ENCODE measurements at regions not wholly inside any gene's neighbourhood (a gene's known extent, or its start where the extent isn't known, plus 50 kb on each side); places are given as distances from the start of the nearest gene placed in this dataset.

DNA sequence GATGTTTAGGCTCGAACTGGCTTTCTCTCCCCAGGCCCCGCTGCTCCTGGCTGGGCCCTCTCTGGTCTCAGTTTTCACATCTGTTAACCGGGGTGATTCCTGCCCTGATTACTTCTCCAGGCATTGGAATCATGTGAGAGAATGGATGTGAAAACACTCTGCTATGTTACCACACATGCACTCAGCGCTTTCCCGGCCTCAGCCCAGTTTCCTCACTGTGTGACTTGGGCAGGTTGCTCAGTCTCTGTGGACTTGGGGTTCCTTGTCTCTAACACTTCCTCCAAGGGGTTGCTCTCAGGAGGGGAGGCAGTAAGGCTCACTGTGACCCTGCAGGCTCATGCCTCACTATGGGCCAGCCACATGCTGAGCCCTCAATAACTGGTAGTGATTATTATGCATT lies 230.4 kb upstream of the HS6ST1 start:
- DNase-seq: no peak

- no peak for DNase-seq
These were observed 231.1 kb upstream of the HS6ST1 start for GRCh38 chr2:128549646-128550260.

DNA sequence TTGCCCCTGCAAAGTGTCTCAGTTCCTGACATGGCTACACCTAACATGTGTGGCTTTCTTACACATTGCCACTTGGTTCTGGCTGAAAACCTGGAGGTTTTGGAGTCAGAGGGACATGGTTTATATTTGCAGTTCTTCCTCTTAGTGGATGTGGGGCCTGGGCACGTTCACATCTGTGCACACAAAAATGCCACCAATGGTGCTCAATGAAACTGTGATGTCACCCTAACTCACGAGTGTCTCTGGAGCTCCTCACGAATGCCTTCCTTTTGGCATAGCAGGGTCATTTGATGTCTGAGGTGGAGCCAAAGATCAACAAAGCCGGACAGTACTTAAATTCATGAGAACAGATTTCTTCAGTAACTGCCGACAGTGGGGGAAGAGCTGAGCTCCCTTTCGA lies 231.7 kb upstream of the HS6ST1 start:
- DNase-seq: no peak

DNA sequence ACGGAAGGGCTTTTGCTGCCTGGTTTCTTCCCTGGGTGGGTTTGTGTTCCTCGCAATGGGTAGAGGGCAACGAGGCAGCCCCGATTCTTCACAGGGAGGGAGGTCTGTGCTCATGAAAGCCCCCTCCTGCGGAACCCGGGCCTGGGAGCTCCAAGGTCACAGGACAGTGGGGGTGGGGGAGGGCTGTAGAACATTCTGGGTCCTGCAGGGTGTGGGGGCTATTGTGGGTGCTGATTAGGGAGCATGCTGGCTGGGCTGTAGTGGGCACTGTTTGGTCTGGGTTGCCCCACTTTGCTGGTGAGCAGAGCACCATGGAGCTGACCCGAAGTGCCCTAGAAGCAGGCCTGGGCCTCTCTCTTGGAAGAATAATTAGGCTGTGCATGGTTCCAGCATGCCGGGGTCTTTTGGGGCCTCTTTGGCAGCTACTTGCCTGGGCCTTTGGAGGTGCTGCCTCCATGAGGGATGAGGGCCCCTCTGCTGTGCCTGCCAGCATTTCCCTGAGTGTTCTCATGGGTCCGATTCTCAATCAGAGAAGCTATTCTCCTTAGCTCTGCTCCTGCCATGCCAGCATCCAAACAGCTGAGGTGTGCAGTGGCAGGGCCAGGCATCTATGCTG lies 232.2 kb upstream of the HS6ST1 start:
- no peak for DNase-seq

GRCh38 chr2:128551435-128551834 lies 232.8 kb upstream of the HS6ST1 start:
- DNase-seq: no peak

GRCh38 chr2:128552141-128552805 lies 233.6 kb upstream of the HS6ST1 start:
- no peak for DNase-seq

GRCh38 chr2:128552806-128553551 lies 234.3 kb upstream of the HS6ST1 start:
- peak in 1 of 58 donors; percentile 6 for DNase-seq

DNA sequence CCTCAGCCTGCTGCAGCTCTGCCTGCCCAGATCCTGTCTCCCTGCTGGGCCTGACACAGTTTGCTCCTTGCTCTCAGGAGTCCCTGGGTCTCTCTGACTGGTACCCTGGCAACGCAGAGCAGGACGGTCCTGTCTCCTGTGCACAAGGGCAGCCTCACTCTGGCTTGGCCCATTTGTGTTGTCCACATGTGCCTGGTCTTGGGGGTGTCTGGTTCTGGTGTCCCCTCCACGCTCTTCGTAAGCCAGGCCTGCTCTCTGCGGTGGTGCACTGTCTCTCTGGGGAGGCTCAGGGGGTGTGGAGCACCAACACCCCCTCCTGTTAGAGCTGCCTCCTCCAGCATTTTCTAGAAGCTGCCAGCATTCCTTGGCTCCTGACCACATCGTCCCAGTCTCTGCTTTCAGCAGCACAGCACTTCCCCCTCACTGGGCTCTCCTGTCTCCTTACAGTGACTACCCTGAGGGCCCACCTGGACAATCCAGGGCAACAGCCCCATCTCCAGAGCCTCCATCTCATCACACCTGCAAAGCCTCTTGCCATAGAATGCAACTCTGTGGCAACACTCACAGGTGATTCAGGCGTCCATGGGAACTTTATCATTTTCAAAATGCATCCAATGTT lies 235.6 kb upstream of the HS6ST1 start:
- peak in 1 of 58 donors; percentile 19 for DNase-seq

DNA sequence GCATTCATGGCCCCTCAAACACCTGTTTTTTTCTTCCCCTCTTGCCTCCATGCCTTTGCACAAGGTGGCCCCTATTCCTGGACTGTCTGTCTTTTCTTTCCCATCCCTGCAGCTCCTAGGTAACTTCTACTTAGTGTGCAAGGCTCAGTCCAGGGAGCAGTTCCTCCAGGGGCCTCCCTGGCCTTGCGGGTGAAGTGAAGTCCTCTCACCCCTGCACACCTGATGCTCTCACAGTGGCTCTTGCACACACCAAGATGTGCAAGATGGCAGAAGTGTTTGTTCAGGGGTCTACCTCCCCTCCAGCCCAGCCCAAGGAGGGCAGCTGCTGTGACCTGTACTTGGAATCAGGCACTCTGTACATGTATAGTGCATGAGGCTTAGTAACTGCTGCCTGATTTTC lies 236.8 kb upstream of the HS6ST1 start:
- DNase-seq: no peak

DNA sequence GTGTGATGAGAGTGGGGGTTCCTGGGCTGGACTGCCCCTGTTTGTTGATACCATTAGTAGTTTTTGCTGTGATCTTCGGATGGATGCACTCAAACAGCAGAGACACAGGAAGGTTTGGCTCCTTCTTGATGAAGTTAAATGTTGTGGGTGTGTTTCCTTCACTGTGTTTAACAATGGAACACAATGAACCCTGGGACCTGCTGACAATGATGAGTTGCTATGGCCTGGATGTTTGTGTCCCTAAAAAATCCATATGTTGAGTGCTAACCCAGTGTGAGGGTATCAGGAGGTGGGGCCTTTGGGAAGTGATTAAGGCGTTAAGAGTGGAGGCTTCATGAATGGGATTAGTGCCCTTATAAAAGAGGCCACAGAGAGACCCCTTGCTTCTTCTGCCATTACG lies 237.4 kb upstream of the HS6ST1 start:
- no peak for DNase-seq

DNA sequence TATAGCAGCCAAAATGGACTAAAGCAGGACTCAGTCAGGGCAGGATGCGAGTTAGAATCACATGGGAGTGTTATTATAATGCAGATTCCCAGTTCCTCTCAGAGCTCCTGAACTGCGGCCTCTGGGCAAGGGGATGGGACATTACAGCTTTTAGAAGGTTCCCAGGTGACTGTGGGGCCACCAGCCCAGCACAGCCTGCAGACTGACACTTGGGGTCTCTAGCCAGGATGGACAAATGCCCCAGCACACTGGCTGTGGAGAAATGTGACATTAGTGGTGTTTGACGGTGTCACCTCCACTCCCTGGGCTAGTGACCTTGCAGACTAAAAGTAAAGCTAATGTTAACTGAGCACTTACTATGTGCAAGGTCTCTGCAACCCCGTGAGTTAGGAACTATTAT lies 238.0 kb upstream of the HS6ST1 start:
- DNase-seq: no peak

GRCh38 chr2:128557069-128557468 lies 238.4 kb upstream of the HS6ST1 start:
- no peak for DNase-seq

DNA sequence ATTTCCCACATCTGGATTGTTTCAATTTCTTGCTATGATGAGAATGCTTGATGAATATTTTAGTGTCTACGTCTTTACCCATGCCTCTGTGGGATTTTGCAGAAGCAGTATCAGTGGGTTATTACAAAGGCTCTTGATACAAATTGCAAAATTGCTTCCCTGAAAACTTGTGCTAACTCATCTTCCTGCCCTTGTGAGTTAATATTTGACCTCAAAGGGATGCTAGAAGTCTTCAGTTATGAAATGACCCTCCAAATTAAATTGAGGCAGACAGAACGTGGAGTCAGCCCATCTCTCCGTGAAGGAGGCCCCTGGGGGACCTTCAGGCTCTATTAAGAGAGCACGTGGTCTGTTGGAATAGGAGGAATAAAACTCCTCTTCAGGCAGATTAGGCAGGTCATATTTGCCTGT lies 239.2 kb upstream of the HS6ST1 start:
- no peak for DNase-seq

DNA sequence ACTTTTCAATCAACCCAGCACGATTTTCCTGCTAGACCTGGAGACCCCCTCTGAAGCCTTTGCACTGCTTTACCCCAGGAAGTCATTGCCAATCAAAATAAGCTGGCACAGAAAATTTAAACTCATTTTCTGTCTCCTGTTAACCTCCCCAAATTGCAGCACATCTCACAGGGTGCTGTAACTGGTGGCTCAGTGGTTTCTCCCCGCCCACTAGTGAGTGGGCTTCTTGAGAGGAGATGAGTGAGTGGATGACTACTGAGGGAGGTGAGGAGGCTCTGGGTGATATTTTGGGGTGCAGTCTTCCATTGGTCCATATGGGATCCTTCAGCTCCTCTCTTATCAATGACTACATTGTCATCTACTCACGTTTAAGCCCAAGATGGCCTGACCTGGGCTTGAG lies 239.8 kb upstream of the HS6ST1 start:
- no peak for DNase-seq

GRCh38 chr2:128558895-128559532 lies 240.3 kb upstream of the HS6ST1 start:
- DNase-seq: no peak

DNA sequence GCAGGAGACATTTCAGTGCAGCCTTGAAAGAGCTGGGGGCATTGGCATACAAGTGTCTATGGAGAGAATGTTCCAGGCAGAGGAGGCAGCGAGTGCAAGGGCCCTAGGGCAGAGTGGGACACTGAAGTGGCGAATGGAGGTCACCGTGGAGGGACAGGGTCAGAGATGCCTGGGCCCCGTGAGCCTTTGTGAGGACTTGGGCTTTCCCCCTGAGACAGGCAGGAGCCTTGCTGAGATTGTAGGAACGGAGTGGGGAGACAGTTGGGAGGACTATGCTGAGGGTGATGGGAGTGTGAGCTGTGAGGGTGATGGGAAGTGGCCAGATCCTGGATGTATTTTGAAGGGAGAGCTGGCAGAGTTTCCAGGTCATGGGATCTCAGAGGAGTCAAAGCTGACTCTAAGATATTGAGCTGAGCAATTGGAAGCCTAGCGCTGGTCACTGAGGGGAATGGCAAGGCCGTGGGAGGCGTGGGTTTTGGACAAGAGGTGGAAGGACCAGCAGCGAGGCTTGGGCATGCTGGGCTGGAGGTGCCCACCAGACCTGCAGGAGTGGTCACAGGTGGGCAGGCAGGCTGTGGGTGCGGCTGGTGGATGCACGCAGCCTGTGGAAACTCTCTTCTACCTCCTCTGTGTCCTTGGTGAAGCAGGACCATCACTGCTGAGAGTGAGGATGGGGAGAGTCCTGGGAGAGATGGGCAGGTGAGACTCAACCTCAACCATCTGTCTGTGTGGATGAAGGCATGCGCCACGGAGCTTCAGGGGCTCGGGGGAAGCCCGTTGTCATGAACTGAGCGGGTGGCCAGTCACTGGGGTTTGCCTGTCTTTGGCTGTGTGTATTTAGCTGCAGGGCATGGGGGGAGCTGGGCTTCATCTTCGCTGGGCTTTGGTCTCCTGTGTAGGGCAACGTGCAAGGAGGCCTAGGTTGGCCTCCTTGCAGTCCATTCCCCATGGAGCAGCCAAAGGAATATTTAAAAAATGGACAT lies 241.2 kb upstream of the HS6ST1 start:
- no peak for DNase-seq

DNA sequence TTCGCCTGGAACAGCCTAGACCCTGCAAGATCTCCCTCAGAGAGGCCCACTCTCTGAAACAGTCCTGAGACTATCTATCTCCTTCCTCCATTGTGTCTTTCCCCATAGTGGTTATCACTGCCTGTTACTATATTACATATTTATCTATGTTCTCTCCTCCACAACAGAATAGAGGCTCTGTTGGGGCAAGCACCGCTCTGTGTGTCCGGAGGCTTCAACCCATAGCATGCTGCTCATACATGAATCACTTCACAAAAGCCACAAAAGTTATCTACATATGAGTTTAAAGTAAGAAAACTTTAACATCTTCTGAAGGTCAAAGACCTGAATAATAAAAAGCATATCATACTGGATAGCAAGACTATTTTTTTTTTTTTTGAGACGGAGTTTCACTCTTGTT lies 242.1 kb upstream of the HS6ST1 start:
- no peak for DNase-seq

- DNase-seq: peak in 3 of 58 donors; percentile 15 to 38 (median 31)
These were observed 244.0 kb upstream of the HS6ST1 start for GRCh38 chr2:128562471-128563347.

DNA sequence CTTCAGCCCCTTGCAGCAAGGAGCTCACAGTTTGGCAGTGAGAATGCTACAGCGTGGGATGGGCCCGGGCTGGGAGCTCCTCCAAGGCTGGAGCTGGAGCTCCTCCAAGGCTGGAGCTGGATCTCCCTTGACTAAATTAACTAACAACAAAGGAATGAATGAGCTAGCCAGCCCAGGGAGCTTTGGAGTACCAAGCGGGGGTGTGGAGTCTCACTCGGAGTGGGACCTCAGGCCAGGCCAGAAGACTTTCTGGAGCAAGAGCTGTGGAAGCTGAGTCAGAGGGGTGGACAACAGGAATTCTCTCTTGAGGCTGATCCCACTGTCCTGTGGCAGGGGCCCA lies 244.7 kb upstream of the HS6ST1 start:
- peak in 51 of 58 donors; percentile 16 to 91 (median 67) for DNase-seq
